HG02973 (cell line): ENCODE measurements at regions not wholly inside any gene's neighbourhood (a gene's known extent, or its start where the extent isn't known, plus 50 kb on each side); places are given as distances from the start of the nearest gene placed in this dataset.

Experiments used
- ATAC-seq: cut with Tn5 transposase; IDR thresholded peaks from one replicate; pipeline ENCODE4 v1.9.1; 2021; ENCODE audit warnings: moderate library complexity; ENCODE audit not compliant: unreplicated experiment

- no peak for ATAC-seq
Observed at GRCh38 chr12:87689196-87689595, 340.0 kb downstream of the C12orf50 start.

GRCh38 chr12:87687362-87687761 is 341.8 kb downstream of the C12orf50 start:
- no peak for ATAC-seq

- ATAC-seq: no peak
Observed at GRCh38 chr12:87685696-87686095, 343.5 kb downstream of the C12orf50 start.

GRCh38 chr12:87679251-87679650 is 349.9 kb downstream of the C12orf50 start:
- ATAC-seq: no peak

GRCh38 chr12:87678453-87678852 is 350.7 kb downstream of the C12orf50 start:
- ATAC-seq: no peak

- no peak for ATAC-seq
Observed at GRCh38 chr12:87676731-87677130, 352.5 kb downstream of the C12orf50 start.

GRCh38 chr12:87671757-87672156 is 357.4 kb downstream of the C12orf50 start:
- no peak for ATAC-seq

GRCh38 chr12:87670448-87670847 is 358.8 kb downstream of the C12orf50 start:
- ATAC-seq: no peak

GRCh38 chr12:87667378-87667777 is 361.8 kb downstream of the C12orf50 start:
- ATAC-seq: no peak

- peak; percentile 91 for ATAC-seq
Observed at GRCh38 chr12:87661786-87662377, 367.3 kb downstream of the C12orf50 start.

GRCh38 chr12:87660987-87661774 is 368.0 kb downstream of the C12orf50 start:
- ATAC-seq: no peak

GRCh38 chr12:87660291-87660690 is 368.9 kb downstream of the C12orf50 start:
- ATAC-seq: no peak

GRCh38 chr12:87656311-87656710 is 372.9 kb downstream of the C12orf50 start:
- no peak for ATAC-seq

- no peak for ATAC-seq
Observed at GRCh38 chr12:87651670-87652425, 377.4 kb downstream of the C12orf50 start.

- no peak for ATAC-seq
Observed at GRCh38 chr12:87642245-87642644, 387.0 kb downstream of the C12orf50 start.

- ATAC-seq: no peak
Observed at GRCh38 chr12:87618199-87618598, 411.0 kb downstream of the C12orf50 start.

- ATAC-seq: no peak
Observed at GRCh38 chr12:87612996-87613395, 416.2 kb downstream of the C12orf50 start.

- no peak for ATAC-seq
Observed at GRCh38 chr12:87608321-87608720, 420.9 kb downstream of the C12orf50 start.

- no peak for ATAC-seq
Observed at GRCh38 chr12:87603727-87604126, 425.5 kb downstream of the C12orf50 start.

GRCh38 chr12:87599459-87599858 is 429.7 kb downstream of the C12orf50 start:
- no peak for ATAC-seq

- ATAC-seq: no peak
Observed at GRCh38 chr12:87597114-87597513, 432.1 kb downstream of the C12orf50 start.

- ATAC-seq: no peak
Observed at GRCh38 chr12:87596636-87597035, 432.6 kb downstream of the C12orf50 start.
